ENCODE measurements at regions not wholly inside any gene's neighbourhood (a gene's known extent, or its start where the extent isn't known, plus 50 kb on each side); places are given as distances from the start of the nearest gene placed in this dataset.

DNA sequence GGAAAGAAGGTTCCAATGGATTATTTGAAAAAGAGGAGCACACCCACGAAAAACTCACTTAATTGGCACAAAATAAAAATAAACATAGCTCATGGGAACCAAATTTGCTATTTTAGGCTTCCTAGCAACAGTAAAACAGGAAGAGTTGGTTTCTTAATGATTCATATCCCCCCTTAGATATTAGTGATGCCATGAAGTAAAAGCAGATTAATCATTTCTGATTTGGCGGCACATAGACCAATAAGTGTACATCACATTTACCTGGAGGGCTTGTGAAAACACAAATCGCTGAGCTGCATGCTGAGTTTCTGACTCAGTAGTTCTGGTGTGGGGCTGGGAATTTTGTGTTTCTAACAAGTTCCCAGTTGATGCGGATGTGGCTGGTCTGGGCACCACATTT is 260.4 kb downstream of the SLC4A3 start:
- TF ChIP-seq POLR2A (IDR thresholded peaks at IDR 0.05), result no peak
- TF ChIP-seq, protein P1, sequence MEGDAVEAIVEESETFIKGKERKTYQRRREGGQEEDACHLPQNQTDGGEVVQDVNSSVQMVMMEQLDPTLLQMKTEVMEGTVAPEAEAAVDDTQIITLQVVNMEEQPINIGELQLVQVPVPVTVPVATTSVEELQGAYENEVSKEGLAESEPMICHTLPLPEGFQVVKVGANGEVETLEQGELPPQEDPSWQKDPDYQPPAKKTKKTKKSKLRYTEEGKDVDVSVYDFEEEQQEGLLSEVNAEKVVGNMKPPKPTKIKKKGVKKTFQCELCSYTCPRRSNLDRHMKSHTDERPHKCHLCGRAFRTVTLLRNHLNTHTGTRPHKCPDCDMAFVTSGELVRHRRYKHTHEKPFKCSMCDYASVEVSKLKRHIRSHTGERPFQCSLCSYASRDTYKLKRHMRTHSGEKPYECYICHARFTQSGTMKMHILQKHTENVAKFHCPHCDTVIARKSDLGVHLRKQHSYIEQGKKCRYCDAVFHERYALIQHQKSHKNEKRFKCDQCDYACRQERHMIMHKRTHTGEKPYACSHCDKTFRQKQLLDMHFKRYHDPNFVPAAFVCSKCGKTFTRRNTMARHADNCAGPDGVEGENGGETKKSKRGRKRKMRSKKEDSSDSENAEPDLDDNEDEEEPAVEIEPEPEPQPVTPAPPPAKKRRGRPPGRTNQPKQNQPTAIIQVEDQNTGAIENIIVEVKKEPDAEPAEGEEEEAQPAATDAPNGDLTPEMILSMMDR (IDR thresholded peaks at IDR 0.05), result no peak
- no peak for TF ChIP-seq POLR2AphosphoS5 (IDR thresholded peaks at IDR 0.05)
- H3K36me3 ChIP-seq, result no peaks in the 10 kb centered on the region
- H3K4me1 ChIP-seq (replicated peaks), result no peaks in the 10 kb centered on the region
- H3K27me3 ChIP-seq (replicated peaks; ENCODE audit: insufficient read depth), result no peaks in the 10 kb centered on the region
- 82% methylated on average over 4 of the region's 4 CpGs for WGBS
- intact Hi-C loops (cut with DNase I), result no loop called here
- H3K9me3 ChIP-seq, result no peaks in the 10 kb centered on the region
- H3K4me3 ChIP-seq, result no peak overlapping the region
- H3K27ac ChIP-seq, result no peak overlapping the region
- no peak for DNase-seq (ENCODE audit: low spot score)

DNA sequence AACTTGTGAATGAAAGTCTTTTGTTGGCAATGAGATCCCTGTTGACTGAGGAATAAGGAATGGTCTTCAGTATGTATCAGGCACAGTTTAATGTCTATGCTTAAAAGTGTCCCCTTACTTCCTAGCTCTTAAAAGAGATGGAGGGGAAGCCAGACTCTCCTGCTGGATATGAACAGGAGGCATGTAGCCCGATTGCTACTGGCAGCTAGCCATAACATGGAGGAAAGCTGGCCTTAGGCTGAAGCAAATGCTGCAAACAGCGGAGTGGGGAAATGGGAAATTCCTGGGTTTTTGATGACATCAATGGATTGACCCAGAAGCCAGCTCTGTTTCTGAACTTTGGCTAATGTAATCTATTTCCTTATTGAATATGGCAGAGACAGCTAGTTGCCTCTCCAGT is 266.1 kb downstream of the SLC4A3 start:
- H3K4me3 ChIP-seq, result no peak overlapping the region
- H3K9me3 ChIP-seq, result no peaks in the 10 kb centered on the region
- 87% methylated on average over 2 of the region's 2 CpGs for WGBS
- intact Hi-C loops (cut with DNase I), result no loop called here
- no peak for DNase-seq (ENCODE audit: low spot score)
- no peak overlapping the region for H3K27ac ChIP-seq
- no peaks in the 10 kb centered on the region for H3K36me3 ChIP-seq
- H3K27me3 ChIP-seq (replicated peaks; ENCODE audit: insufficient read depth), result no peaks in the 10 kb centered on the region
- no peaks in the 10 kb centered on the region for H3K4me1 ChIP-seq (replicated peaks)
- no peak for TF ChIP-seq POLR2A (IDR thresholded peaks at IDR 0.05)
- TF ChIP-seq POLR2AphosphoS5 (IDR thresholded peaks at IDR 0.05), result no peak
- TF ChIP-seq, protein P1 (IDR thresholded peaks at IDR 0.05), result no peak

DNA sequence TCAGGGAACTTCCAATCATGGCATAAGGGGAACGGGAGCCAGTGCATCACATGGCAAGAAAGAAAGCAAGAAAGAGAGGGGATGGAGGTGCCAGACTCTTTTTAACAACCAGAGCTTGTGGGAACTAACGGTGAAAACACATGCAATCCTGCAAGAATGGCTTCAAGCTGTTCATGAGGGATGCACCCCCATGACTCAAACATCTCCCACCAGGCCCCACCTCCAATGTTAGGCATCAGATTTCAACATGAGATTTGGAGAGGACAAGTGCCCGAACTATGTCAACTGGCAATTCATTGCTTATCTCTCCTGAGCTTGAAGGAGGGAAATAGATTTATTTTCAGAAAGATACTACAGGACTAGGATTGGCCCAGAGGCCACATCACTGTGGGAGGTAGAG is 270.0 kb downstream of the SLC4A3 start:
- intact Hi-C loops (cut with DNase I), result no loop called here
- Histone ChIP-seq H3K36me3 (no peaks in the 10 kb centered on the region), H3K27ac (no peak overlapping the region), H3K27me3 (replicated peaks; ENCODE audit: insufficient read depth) (no peaks in the 10 kb centered on the region), H3K4me3 (no peak overlapping the region), H3K9me3 (no peaks in the 10 kb centered on the region), H3K4me1 (replicated peaks) (no peaks in the 10 kb centered on the region)
- TF ChIP-seq, protein P1 (IDR thresholded peaks at IDR 0.05), result no peak
- TF ChIP-seq POLR2A (IDR thresholded peaks at IDR 0.05) (no peak), POLR2AphosphoS5 (IDR thresholded peaks at IDR 0.05) (no peak)
- DNase-seq (ENCODE audit: low spot score), result no peak
- 53% methylated on average over 3 of the region's 3 CpGs for WGBS

DNA sequence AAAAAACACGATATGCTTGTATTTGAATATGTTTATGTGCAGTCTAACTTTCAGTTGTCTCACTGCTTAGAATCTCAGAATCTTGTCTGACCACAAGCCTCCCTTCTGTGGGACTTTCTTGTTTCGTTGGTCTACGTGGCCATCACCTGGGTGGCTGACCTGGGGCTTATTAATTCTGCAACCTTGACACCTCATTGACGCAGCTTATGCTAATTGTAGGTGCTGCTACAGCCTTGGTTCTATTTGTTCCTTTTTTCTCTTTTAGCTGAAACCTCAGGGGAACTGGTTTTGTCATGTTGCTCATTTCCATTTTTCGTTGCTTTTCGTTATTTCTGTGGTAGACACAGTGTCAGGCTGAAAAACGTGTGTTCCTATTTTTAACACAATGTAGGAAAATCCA is 273.7 kb downstream of the SLC4A3 start:
- Histone ChIP-seq H3K4me3 (no peak overlapping the region), H3K27me3 (replicated peaks; ENCODE audit: insufficient read depth) (no peaks in the 10 kb centered on the region), H3K4me1 (replicated peaks) (no peaks in the 10 kb centered on the region), H3K27ac (no peak overlapping the region), H3K9me3 (no peaks in the 10 kb centered on the region), H3K36me3 (no peaks in the 10 kb centered on the region)
- DNase-seq (ENCODE audit: low spot score), result no peak
- intact Hi-C loops (cut with DNase I), result no loop called here
- TF ChIP-seq POLR2A (IDR thresholded peaks at IDR 0.05) (no peak), POLR2AphosphoS5 (IDR thresholded peaks at IDR 0.05) (no peak)
- TF ChIP-seq, protein P1 (IDR thresholded peaks at IDR 0.05), result no peak
- WGBS, result 89% methylated on average over 7 of the region's 7 CpGs

DNA sequence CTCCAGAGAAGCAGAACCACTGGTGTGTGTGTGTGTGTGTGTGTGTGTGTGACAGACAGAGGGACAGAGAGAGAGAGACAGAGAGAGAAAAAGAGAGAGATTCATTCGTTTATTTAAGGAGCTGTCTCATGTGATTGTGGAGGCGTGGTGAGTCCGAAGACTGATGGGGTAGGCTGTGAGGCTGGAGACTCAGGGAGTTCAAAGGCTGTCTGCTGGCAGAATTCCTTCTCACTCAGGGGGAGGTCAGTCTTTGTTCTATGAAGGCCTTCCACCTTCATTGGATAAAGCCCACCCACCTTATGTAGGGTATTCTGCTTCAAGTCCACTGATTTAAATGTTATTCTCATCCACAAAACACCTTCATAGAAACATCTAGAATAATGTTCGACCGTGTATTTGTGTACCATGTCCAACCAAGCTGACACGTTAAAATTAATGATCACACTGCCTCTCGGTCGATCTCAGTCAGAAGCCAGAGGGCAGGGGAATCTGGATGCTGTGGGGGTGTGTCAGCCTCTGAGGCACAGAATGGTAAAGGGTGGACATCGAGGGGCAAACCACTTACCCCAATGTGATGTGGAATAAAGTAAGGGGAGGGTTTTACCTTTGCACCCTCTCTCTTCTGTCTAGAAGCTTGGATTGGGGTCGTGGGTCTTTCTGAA is 275.6 kb downstream of the SLC4A3 start:
- intact Hi-C loops (cut with DNase I), result no loop called here
- 47% methylated on average over 10 of the region's 10 CpGs for WGBS
- H3K9me3 ChIP-seq, result no peaks in the 10 kb centered on the region
- no peak overlapping the region for H3K4me3 ChIP-seq
- H3K36me3 ChIP-seq, result no peaks in the 10 kb centered on the region
- no peak overlapping the region for H3K27ac ChIP-seq
- DNase-seq (ENCODE audit: low spot score), result no peak
- H3K4me1 ChIP-seq (replicated peaks), result no peaks in the 10 kb centered on the region
- TF ChIP-seq POLR2AphosphoS5 (IDR thresholded peaks at IDR 0.05) (no peak), POLR2A (IDR thresholded peaks at IDR 0.05) (no peak)
- TF ChIP-seq, protein P1 (IDR thresholded peaks at IDR 0.05), result no peak
- H3K27me3 ChIP-seq (replicated peaks; ENCODE audit: insufficient read depth), result no peaks in the 10 kb centered on the region
